MM.1S (cell line): ENCODE measurements at regions not wholly inside any gene's neighbourhood (a gene's known extent, or its start where the extent isn't known, plus 50 kb on each side); places are given as distances from the start of the nearest gene placed in this dataset.

Experiments
- CTCF ChIP-seq: fragments of 300-600 bp; sonication (generic); IDR thresholded peaks from 2 replicates; pipeline ENCODE4 v1.5.1; 2016; ENCODE audit warnings: antibody characterized with exemption, low read length, mixed read lengths
- EZH2 ChIP-seq: fragments of 300-600 bp; sonication (generic); optimal IDR thresholded peaks from 2 replicates; pipeline ENCODE3; 2017; ENCODE audit warnings: low read depth, mild to moderate bottlenecking, antibody characterized with exemption, low read length, mixed read lengths

GRCh38 chr9:20240498-20240897, 381.8 kb downstream of the MLLT3 start:
- TF ChIP-seq EZH2 (no peak), CTCF (no peak)
